ENCODE measurements at regions not wholly inside any gene's neighbourhood (a gene's known extent, or its start where the extent isn't known, plus 50 kb on each side); places are given as distances from the start of the nearest gene placed in this dataset.

DNA sequence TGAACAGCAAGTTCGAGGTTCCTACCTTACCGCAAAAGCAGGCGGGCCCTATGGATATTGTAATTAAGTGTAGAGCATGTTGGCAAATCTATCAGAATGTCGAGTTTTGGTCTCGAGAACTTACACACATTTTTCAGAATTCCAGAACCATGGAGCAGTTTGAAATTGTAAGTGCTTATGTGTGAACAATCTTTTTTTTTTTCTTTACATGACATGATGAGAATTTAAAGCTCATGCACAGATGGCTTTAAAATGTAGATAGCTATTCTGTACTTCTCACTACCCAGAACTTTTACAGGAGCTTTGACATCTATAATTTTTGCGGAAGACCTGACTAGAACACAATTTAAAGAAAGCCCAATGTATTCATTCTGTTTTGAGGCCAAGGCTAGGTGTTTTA, 117.8 kb upstream of the RSPO3 start:
- no peaks in the 10 kb centered on the region for H3K36me3 ChIP-seq (ENCODE audit: control insufficient read depth, insufficient read depth, low read length)
- H3K27me3 ChIP-seq (ENCODE audit: control insufficient read depth, insufficient read depth, low read length), result no peaks in the 10 kb centered on the region
- H3K9me3 ChIP-seq (ENCODE audit: control insufficient read depth, insufficient read depth, low read depth, low read length), result no peaks in the 10 kb centered on the region
- H3K9ac ChIP-seq (ENCODE audit: insufficient read depth, low read length), result no peak overlapping the region
- no peak for TF ChIP-seq EZH2 (IDR thresholded peaks at IDR 0.05; ENCODE audit: low read length, missing control alignments)
- TF ChIP-seq, protein P1, sequence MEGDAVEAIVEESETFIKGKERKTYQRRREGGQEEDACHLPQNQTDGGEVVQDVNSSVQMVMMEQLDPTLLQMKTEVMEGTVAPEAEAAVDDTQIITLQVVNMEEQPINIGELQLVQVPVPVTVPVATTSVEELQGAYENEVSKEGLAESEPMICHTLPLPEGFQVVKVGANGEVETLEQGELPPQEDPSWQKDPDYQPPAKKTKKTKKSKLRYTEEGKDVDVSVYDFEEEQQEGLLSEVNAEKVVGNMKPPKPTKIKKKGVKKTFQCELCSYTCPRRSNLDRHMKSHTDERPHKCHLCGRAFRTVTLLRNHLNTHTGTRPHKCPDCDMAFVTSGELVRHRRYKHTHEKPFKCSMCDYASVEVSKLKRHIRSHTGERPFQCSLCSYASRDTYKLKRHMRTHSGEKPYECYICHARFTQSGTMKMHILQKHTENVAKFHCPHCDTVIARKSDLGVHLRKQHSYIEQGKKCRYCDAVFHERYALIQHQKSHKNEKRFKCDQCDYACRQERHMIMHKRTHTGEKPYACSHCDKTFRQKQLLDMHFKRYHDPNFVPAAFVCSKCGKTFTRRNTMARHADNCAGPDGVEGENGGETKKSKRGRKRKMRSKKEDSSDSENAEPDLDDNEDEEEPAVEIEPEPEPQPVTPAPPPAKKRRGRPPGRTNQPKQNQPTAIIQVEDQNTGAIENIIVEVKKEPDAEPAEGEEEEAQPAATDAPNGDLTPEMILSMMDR (conservative IDR thresholded peaks at IDR 0.05 in 1 of 2, IDR thresholded peaks at IDR 0.05 in 1 of 2; ENCODE audit: low read depth in 1 of 2, low read length in 2 of 2), result no peak
- H2AFZ ChIP-seq (ENCODE audit: low read length), result no peak overlapping the region
- H3K79me2 ChIP-seq (ENCODE audit: control insufficient read depth, insufficient read depth, low read length), result no peaks in the 10 kb centered on the region
- no peak overlapping the region for H3K4me3 ChIP-seq (replicated peaks in 1 of 4; ENCODE audit: control extremely low read depth in 1 of 4, insufficient read depth in 1 of 4, low read depth in 3 of 4, low read length in 4 of 4)
- no peak overlapping the region for H3K27ac ChIP-seq (ENCODE audit: insufficient read depth, low read length)
- no peaks in the 10 kb centered on the region for H3K4me1 ChIP-seq (ENCODE audit: control insufficient read depth, extremely low read depth, insufficient read depth, low read length)
- H3K4me2 ChIP-seq (ENCODE audit: extremely low read depth, insufficient read depth, low read length), result no peak overlapping the region
- no peaks in the 10 kb centered on the region for H4K20me1 ChIP-seq (ENCODE audit: control insufficient read depth, extremely low read depth, insufficient read depth, low read length)
- no peak for DNase-seq (ENCODE audit: low read depth in 2 of 2)

DNA sequence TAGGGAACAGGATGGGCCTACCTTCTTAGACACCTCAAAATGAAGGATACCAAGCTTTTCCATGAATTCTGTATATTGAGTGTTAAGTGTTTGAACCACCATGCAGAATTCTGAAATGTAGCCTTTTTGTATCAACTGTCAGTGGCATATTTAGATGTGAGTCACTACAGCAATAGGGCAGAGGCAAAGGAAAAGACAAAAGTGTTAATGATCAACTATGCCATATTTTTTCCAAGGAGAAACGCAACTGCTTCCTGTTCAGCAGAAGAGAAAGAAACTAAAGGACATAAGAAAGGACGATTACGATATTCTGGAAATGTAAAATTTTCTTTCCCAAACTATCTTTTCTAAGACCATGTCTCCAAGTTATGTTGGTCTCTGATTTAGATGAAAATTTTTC, 104.6 kb upstream of the RSPO3 start:
- H4K20me1 ChIP-seq (ENCODE audit: control insufficient read depth, extremely low read depth, insufficient read depth, low read length), result no peaks in the 10 kb centered on the region

DNA sequence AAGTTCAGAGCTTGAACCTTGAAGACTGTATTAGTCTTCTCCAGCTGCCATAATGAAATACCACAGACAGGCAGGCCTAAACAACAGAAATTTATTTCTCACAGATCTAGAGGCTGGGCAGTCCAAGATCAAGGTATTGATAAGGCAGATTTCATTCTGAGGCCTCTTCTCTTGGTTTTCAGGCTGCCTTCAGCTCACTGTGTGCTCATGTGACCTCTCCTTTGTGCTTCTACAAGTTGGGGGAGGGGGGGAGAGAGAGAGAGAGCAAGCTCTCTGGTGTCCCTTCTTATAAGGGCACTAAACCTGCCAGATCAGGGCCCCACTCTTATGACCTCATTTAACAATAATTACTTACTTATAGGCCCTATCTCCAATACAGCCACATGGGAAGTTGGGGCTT, 102.6 kb upstream of the RSPO3 start:
- Histone ChIP-seq H3K4me2 (ENCODE audit: extremely low read depth, insufficient read depth, low read length) (no peak overlapping the region), H3K4me3 (replicated peaks in 1 of 4; ENCODE audit: control extremely low read depth in 1 of 4, insufficient read depth in 1 of 4, low read depth in 3 of 4, low read length in 4 of 4) (no peak overlapping the region), H2AFZ (ENCODE audit: low read length) (no peak overlapping the region), H3K79me2 (ENCODE audit: control insufficient read depth, insufficient read depth, low read length) (no peaks in the 10 kb centered on the region), H3K4me1 (ENCODE audit: control insufficient read depth, extremely low read depth, insufficient read depth, low read length) (no peaks in the 10 kb centered on the region), H3K9me3 (ENCODE audit: control insufficient read depth, insufficient read depth, low read depth, low read length) (no peaks in the 10 kb centered on the region), H3K36me3 (ENCODE audit: control insufficient read depth, insufficient read depth, low read length) (no peaks in the 10 kb centered on the region), H3K27me3 (ENCODE audit: control insufficient read depth, insufficient read depth, low read length) (no peaks in the 10 kb centered on the region), H3K27ac (ENCODE audit: insufficient read depth, low read length) (no peak overlapping the region), H4K20me1 (ENCODE audit: control insufficient read depth, extremely low read depth, insufficient read depth, low read length) (no peaks in the 10 kb centered on the region), H3K9ac (ENCODE audit: insufficient read depth, low read length) (no peak overlapping the region)
- no peak for TF ChIP-seq EZH2 (IDR thresholded peaks at IDR 0.05; ENCODE audit: low read length, missing control alignments)
- TF ChIP-seq, protein P1 (conservative IDR thresholded peaks at IDR 0.05 in 1 of 2, IDR thresholded peaks at IDR 0.05 in 1 of 2; ENCODE audit: low read depth in 1 of 2, low read length in 2 of 2), result no peak
- DNase-seq (ENCODE audit: low read depth in 2 of 2), result no peak

More for the DNA sequence above, 104.6 kb upstream of the RSPO3 start:
- no peaks in the 10 kb centered on the region for H3K36me3 ChIP-seq (ENCODE audit: control insufficient read depth, insufficient read depth, low read length)
- no peak overlapping the region for H3K9ac ChIP-seq (ENCODE audit: insufficient read depth, low read length)
- H3K4me1 ChIP-seq (ENCODE audit: control insufficient read depth, extremely low read depth, insufficient read depth, low read length), result no peaks in the 10 kb centered on the region
- no peak overlapping the region for H2AFZ ChIP-seq (ENCODE audit: low read length)
- no peak for DNase-seq (ENCODE audit: low read depth in 2 of 2)
- no peak overlapping the region for H3K4me2 ChIP-seq (ENCODE audit: extremely low read depth, insufficient read depth, low read length)
- no peaks in the 10 kb centered on the region for H3K27me3 ChIP-seq (ENCODE audit: control insufficient read depth, insufficient read depth, low read length)
- H3K9me3 ChIP-seq (ENCODE audit: control insufficient read depth, insufficient read depth, low read depth, low read length), result no peaks in the 10 kb centered on the region
- TF ChIP-seq EZH2 (IDR thresholded peaks at IDR 0.05; ENCODE audit: low read length, missing control alignments), result no peak
- TF ChIP-seq, protein P1 (conservative IDR thresholded peaks at IDR 0.05 in 1 of 2, IDR thresholded peaks at IDR 0.05 in 1 of 2; ENCODE audit: low read depth in 1 of 2, low read length in 2 of 2), result no peak
- no peak overlapping the region for H3K27ac ChIP-seq (ENCODE audit: insufficient read depth, low read length)
- H3K79me2 ChIP-seq (ENCODE audit: control insufficient read depth, insufficient read depth, low read length), result no peaks in the 10 kb centered on the region
- H3K4me3 ChIP-seq (replicated peaks in 1 of 4; ENCODE audit: control extremely low read depth in 1 of 4, insufficient read depth in 1 of 4, low read depth in 3 of 4, low read length in 4 of 4), result no peak overlapping the region
